Fibroblast of the aortic adventitia (primary cell): ENCODE measurements at regions not wholly inside any gene's neighbourhood (a gene's known extent, or its start where the extent isn't known, plus 50 kb on each side); places are given as distances from the start of the nearest gene placed in this dataset.
"Not testable (repeated sequence)": the region's sequence is repeated elsewhere in the genome, so short reads cannot be mapped to it uniquely, and the experiment has no call there.

ENCODE experiments used
- DNase-seq: peaks from one replicate; pipeline ENCODE4 v3.0.0-alpha.2; 2010; ENCODE audit warnings: low read depth
- H3K4me3 ChIP-seq: 2 replicates; pipeline ENCODE4 v1.5.1; 2011; ENCODE audit warnings: low read depth, mild to moderate bottlenecking, control low read depth, low read length, moderate library complexity
- TF ChIP-seq, protein P1 (sequence below): IDR thresholded peaks from 2 replicates; pipeline ENCODE4 v1.5.1; 2011; ENCODE audit warnings: mild to moderate bottlenecking, low read length, control low read depth, inconsistent platforms; ENCODE audit not compliant: insufficient read depth

DNA sequence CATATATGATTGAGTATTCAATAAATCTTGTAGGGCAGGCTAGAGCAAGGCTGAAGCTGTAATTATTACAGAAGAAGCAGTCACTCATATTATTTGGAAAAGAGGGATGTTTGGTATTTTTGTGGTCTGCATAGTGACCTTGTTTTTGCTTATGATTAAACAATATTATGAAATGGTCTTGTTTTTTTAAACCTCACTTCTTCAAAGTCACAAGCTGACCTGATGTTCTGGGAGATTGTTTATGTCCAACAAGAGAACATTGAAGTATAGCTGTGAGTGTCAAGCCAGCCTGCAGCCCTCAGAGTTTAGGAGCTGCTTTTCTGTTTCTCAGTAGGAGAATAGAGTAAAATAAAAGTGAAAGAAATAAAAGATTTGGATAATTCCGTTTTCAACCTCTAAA, 342.2 kb downstream of the LRRC70 start:
- TF ChIP-seq, protein P1, sequence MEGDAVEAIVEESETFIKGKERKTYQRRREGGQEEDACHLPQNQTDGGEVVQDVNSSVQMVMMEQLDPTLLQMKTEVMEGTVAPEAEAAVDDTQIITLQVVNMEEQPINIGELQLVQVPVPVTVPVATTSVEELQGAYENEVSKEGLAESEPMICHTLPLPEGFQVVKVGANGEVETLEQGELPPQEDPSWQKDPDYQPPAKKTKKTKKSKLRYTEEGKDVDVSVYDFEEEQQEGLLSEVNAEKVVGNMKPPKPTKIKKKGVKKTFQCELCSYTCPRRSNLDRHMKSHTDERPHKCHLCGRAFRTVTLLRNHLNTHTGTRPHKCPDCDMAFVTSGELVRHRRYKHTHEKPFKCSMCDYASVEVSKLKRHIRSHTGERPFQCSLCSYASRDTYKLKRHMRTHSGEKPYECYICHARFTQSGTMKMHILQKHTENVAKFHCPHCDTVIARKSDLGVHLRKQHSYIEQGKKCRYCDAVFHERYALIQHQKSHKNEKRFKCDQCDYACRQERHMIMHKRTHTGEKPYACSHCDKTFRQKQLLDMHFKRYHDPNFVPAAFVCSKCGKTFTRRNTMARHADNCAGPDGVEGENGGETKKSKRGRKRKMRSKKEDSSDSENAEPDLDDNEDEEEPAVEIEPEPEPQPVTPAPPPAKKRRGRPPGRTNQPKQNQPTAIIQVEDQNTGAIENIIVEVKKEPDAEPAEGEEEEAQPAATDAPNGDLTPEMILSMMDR: no peak
- DNase-seq: no peak
- no peak overlapping the region for H3K4me3 ChIP-seq

DNA sequence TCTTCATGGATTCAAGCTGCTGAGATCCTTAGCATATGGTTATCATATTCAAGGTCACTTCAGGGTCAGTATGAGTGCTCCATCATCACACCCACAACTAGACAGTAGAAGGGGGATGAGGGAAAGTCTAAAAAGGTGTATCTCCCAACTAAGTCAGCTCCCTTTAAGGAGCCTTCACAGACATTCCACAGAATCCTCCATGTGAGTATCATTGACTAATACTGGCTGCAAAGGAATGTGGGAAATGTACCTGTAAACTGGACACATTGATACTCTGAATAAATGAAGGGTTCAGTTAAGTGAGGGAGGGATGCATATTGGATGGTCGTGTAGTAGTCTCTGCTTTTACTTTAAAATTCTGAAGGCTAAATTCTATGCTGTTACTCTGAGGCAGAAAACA, 330.7 kb downstream of the LRRC70 start:
- TF ChIP-seq, protein P1: no peak
- no peak for DNase-seq
- no peak overlapping the region for H3K4me3 ChIP-seq

DNA sequence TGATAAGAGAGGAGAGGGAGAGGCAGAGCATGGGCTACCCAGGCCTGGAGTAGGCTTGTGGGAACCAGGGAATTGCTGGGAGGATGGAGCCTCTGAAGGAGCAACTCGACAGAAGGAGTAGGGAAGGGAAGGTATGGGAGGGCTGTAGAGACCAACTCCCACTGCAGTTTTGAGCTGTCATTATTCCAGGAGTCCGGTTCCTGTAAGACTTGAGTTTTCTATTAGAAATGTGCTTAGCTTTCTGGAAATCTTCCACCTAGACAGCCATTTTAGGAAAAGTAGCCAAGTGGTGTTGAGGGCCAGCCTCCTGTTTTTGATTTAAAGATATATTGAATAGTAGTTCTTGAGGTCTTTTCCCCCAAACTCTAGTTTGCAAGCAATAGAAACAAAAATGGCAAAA, 323.5 kb downstream of the LRRC70 start:
- TF ChIP-seq, protein P1: no peak
- H3K4me3 ChIP-seq: no peak overlapping the region
- no peak for DNase-seq

GRCh38 chr5:62900976-62901375, 322.4 kb downstream of the LRRC70 start:
- no peak overlapping the region for H3K4me3 ChIP-seq
- no peak for DNase-seq
- TF ChIP-seq, protein P1: no peak

DNA sequence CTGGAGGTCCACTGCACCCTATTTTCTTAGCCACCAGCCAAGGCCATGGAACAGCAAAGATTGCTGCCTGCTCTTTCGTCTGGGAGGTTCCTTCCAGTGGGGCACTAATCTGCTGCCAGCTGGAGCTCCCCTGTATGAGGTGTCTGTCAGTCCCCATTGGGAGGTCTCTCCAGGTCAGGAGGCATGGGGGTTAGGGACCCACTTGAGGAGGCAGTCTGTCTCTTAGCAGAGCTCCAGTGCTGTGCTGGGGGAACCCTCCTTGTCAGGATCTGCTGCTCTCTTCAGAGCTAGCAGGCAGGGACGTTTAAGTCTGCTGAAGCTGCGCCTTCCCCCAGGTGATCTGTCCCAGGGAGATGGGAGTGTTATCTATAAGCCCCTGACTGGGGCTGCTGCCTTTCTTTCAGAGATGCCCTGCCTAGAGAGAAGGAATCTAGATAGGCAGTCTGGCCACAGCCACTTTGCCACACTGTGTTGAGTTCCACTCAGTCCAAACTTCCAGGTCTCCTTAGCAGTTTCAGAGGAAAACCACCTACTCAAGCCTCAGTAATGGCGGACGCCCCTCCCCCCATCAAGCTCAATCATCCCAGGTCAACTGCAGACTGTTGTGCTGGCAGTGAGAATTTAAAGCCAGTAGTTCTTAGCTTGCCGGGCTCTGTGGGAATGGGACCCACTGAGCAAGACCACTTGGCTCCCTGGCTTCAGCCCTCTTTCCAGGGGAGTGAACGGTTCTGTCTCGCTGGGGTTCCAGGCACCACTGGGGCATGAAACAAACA, 317.7 kb downstream of the LRRC70 start:
- TF ChIP-seq, protein P1: no peak
- DNase-seq: no peak
- no peak overlapping the region for H3K4me3 ChIP-seq

GRCh38 chr5:62886603-62887315, 308.1 kb downstream of the LRRC70 start:
- TF ChIP-seq, protein P1: no peak
- DNase-seq: no peak
- no peak overlapping the region for H3K4me3 ChIP-seq

DNA sequence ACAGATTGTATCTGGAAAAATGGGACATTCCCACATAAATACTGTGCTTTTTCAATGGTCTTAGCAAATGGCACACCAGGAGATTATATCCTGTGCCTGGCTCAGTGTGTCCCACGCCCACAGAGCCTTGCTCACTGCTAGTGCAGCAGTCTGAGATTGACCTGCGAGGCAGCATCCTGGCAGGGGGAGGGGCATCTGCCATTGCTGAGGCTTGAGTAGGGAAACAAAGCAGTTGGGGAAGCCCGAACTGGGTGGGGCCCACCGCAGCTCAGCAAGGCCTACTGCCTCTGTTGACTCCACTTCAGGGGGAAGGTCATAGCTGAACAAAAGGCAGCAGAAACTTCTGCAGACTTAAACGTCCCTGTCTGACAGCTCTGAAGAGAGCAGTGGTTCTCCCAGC, 258.7 kb downstream of the LRRC70 start:
- DNase-seq, H3K4me3 ChIP-seq: not testable (repeated sequence)
